ENCODE measurements at regions not wholly inside any gene's neighbourhood (a gene's known extent, or its start where the extent isn't known, plus 50 kb on each side); places are given as distances from the start of the nearest gene placed in this dataset.

DNA sequence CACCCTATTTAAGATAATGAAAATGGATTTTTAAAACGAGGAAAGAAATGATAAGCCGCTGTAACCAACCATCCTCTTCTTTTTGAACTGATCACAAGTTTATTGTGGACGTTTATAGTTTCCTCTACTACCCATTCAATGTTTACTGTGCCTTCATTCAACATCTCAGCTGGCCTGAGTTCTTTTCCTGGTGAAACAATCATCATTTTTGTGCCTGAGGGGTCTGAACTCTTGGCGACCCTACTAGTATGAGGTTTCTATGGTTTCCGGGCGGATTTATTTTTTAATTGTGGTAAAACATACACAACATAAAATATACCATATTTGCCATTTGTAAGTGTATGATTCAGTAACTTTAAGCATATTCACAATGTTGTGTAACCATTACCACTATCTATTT, 100.7 kb downstream of the SPRY1 start:
- DNase-seq (ENCODE audit: low spot score), result no peak

- no peak for DNase-seq (ENCODE audit: low spot score)
These were observed 105.1 kb downstream of the SPRY1 start for GRCh38 chr4:123501733-123502132.

- no peak for DNase-seq (ENCODE audit: low spot score)
These were observed 107.2 kb downstream of the SPRY1 start for GRCh38 chr4:123503698-123504363.

DNA sequence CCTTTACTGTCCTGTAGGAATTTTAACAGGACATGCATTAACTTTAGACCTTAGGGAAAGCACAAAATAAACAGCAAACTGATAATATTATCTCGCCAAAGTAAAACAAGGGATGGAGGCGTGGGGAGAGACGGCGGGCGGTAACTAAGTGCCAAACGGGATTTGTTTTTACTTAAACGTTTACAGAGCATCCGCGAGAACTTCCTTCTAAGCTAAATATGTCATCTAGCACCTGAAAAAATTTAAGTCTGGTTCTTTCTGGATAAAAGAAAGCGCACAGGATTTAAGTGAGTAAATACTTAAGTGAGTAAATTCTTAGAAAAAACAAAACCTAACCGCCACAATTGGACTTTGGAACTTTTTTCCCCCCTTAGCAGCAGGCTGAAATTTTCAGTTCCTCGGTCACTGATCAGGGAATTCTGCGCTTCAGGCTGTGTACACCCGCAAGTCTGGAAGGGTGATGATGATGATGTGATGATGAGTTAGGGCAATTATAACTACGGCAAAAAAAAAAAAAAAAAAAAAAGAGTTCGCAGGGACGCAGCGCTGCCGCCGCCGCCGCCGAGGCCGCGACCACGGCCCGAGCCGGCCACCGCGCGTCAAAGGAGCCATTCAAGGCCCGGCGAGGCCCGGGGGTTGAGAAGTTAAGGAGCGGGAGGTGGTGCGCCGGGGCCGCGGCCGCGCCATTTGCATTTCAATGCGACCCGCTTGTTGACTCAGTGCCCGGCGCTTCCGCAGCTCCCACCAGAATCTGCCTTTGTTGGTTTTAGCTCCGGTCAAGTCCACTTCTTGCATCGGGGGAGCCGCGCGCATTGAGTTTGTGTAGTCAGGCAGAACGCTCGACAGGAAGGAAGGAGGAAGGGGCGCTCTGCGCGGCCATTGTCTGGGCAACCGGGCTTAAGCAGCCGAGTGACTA, 108.8 kb downstream of the SPRY1 start:
- DNase-seq (ENCODE audit: low spot score), result no peak

DNA sequence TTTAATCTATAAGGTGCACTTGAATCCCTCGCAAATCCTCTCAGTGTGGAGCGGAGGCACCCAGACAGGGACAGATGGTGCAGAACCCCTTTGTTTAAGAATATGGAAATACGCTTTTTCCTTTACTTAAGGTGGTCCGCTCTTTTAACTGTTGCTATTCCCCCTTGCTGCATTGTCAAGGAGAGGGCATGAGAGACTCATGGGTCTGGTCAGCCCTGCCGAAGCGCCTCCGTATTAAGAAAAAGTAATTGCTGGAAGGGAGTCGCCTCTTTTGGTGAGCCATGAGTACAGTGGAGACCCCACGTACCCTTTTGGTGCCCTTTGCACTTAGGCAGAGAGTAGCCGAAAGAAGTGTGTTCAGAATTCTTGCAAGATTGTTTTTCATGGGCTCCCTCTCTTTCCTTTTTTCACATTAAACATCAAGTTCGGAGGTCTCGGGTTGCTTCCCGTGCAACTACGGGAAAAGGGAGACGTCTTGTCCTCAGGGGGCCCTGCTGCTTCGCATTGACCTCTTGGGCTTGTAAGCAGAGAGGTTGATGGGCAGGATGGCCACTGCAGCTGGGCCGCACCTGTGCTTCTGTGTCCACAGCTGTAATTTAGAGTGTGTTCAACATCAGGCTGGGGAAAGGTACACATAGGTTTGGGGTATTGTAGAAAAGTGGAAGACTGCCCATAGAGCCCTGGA, 109.6 kb downstream of the SPRY1 start:
- no peak for DNase-seq (ENCODE audit: low spot score)

- DNase-seq (ENCODE audit: low spot score), result no peak
These were observed 110.8 kb downstream of the SPRY1 start for GRCh38 chr4:123507376-123507775.

GRCh38 chr4:123510221-123510620, 113.6 kb downstream of the SPRY1 start:
- no peak for DNase-seq (ENCODE audit: low spot score)

- DNase-seq (ENCODE audit: low spot score), result no peak
These were observed 114.1 kb downstream of the SPRY1 start for GRCh38 chr4:123510659-123511058.

DNA sequence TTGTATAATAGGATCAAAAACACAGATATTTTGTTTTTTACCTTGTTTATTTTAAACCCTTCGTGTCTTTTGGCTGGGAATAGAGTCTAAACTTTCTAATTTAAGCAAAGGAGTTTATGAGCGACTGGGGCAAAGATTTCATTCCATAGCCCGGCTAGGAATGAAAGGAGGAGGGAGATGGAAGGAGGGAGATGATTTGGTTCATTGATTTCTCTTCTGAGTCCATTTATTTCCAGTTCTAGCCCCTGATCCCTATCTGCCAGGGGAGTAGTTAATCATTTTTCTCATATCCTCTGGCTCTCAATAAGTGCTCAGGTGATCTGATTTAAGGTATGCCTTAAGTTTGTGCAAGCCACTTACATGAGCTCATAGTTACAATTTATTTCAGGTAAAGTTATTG, 120.0 kb downstream of the SPRY1 start:
- DNase-seq (ENCODE audit: low spot score), result no peak

GRCh38 chr4:123517176-123517575, 120.6 kb downstream of the SPRY1 start:
- DNase-seq (ENCODE audit: low spot score), result no peak

GRCh38 chr4:123517971-123518370, 121.4 kb downstream of the SPRY1 start:
- DNase-seq (ENCODE audit: low spot score), result no peak

GRCh38 chr4:123520325-123520724, 123.7 kb downstream of the SPRY1 start:
- no peak for DNase-seq (ENCODE audit: low spot score)

DNA sequence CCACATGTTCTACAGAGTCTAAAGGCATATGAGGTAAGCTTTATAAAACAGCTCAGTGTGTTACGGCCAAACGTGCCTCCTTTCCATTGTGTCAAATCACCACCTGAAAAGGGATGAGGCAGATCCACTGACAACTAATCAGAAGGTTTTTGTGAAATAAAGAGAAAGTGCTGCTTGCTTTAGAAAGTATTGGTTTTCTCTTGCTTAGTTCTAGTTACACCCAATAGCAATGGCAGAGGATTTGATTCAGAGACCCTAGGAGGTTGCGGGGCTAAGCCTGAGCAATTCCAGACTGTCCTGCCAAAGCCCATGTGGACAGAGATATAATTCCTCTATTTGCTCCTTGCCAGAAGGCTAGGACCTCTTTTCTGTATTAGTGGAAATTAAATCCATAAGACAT, 125.5 kb downstream of the SPRY1 start:
- DNase-seq (ENCODE audit: low spot score), result no peak

DNA sequence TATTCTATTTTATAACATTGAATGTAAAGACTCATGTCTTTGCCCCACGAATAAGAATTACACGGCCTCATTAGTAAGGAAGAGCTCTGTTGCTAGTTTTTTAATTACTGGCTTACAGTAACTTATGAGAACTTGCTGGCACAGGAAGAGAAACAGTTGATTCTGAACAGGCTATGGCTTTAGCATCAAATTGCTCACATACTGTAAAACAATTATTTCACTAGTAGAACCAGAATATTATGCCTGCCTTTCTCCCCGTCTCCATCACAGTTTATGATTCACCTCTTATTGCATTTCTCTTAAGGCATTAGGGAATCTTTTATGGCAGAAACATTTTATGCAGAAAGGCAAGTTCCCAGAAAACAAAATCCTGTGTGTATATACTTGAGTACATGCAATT, 126.1 kb downstream of the SPRY1 start:
- DNase-seq (ENCODE audit: low spot score), result no peak

DNA sequence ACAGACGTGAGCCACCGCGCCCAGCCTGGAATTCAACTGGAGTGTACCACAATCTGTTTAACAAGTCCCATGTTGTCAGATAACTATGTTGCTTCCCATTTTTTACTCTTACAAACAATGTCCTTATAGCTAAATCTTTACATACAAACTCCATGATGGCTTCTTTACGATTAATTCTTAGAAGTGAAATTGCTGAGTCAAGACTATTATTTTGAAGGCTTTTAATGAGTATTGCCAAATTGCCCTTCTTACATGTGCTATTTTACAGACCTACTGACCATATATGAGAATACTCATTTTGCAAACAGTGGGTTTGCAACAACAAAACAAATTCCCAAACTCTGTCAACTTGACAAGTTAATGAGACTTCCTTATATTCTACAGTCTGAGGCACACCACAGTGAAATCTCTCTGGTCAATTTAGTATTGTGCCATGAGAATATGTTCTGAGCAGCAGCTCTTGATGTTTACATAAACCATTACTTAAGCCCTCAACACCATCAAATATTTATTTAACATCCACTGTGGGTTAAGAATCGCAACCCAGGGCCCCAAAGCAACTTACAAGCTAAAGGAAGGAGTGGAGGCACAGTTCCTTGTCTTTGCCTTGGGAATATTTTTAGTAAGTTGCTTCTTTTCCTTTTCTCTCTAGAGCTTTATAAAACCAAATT, 128.5 kb downstream of the SPRY1 start:
- DNase-seq (ENCODE audit: low spot score), result no peak

- no peak for DNase-seq (ENCODE audit: low spot score)
These were observed 129.9 kb downstream of the SPRY1 start for GRCh38 chr4:123526511-123526910.

- DNase-seq (ENCODE audit: low spot score), result no peak
These were observed 132.1 kb downstream of the SPRY1 start for GRCh38 chr4:123528501-123529277.

DNA sequence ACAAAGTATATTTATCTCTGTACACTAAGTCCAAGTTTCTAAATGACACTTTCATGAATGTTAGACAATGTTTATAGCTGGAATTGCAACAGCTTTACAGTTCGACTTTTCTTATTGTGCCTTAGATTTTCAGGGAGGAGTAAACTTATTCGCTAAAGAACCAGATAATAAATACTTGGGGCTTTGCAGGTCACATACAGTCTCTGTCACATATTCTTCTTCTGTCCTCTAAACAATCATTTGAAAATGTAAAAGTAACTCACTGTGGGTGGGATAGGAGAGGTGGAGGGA, 132.6 kb downstream of the SPRY1 start:
- DNase-seq (ENCODE audit: low spot score), result no peak

GRCh38 chr4:123530357-123530756, 133.8 kb downstream of the SPRY1 start:
- DNase-seq (ENCODE audit: low spot score), result no peak

- no peak for DNase-seq (ENCODE audit: low spot score)
These were observed 138.6 kb downstream of the SPRY1 start for GRCh38 chr4:123535037-123535748.

GRCh38 chr4:123536225-123536624, 139.6 kb downstream of the SPRY1 start:
- DNase-seq (ENCODE audit: low spot score), result no peak

All from CD4-positive, alpha-beta T cell treated with Interleukin-15 for 4 hours (primary cell).